GM18520 (cell line): ENCODE measurements at regions not wholly inside any gene's neighbourhood (a gene's known extent, or its start where the extent isn't known, plus 50 kb on each side); places are given as distances from the start of the nearest gene placed in this dataset.

ENCODE experiments used
- ATAC-seq: cut with Tn5 transposase; IDR thresholded peaks from one replicate; pipeline ENCODE4 v1.9.1; 2021; ENCODE audit not compliant: unreplicated experiment

GRCh38 chr5:58074717-58075116 is 385.2 kb downstream of the PLK2 start:
- no peak for ATAC-seq

GRCh38 chr5:58074222-58074621 is 385.7 kb downstream of the PLK2 start:
- no peak for ATAC-seq

- no peak for ATAC-seq
These were observed 386.6 kb downstream of the PLK2 start for GRCh38 chr5:58073243-58073642.

- no peak for ATAC-seq
These were observed 387.5 kb downstream of the PLK2 start for GRCh38 chr5:58072300-58072965.

- no peak for ATAC-seq
These were observed 388.3 kb downstream of the PLK2 start for GRCh38 chr5:58071566-58071965.

- ATAC-seq = no peak
These were observed 390.0 kb downstream of the PLK2 start for GRCh38 chr5:58069846-58070245.

GRCh38 chr5:58069016-58069705 is 390.7 kb downstream of the PLK2 start:
- ATAC-seq = no peak

- ATAC-seq = no peak
These were observed 393.3 kb downstream of the PLK2 start for GRCh38 chr5:58066557-58066956.

GRCh38 chr5:58066076-58066475 is 393.8 kb downstream of the PLK2 start:
- no peak for ATAC-seq

GRCh38 chr5:58064801-58065200 is 395.1 kb downstream of the PLK2 start:
- ATAC-seq = no peak

GRCh38 chr5:58060996-58061395 is 398.9 kb downstream of the PLK2 start:
- ATAC-seq = no peak

- ATAC-seq = no peak
These were observed 402.6 kb downstream of the PLK2 start for GRCh38 chr5:58057324-58057723.

GRCh38 chr5:58056546-58056945 is 403.3 kb downstream of the PLK2 start:
- ATAC-seq = no peak

GRCh38 chr5:58054018-58054417 is 405.9 kb downstream of the PLK2 start:
- ATAC-seq = no peak

- no peak for ATAC-seq
These were observed 410.9 kb downstream of the PLK2 start for GRCh38 chr5:58048954-58049353.

- ATAC-seq = no peak
These were observed 411.5 kb downstream of the PLK2 start for GRCh38 chr5:58048185-58048925.

- no peak for ATAC-seq
These were observed 413.5 kb downstream of the PLK2 start for GRCh38 chr5:58046371-58046770.

- ATAC-seq = no peak
These were observed 415.7 kb downstream of the PLK2 start for GRCh38 chr5:58044166-58044565.

GRCh38 chr5:58043032-58043945 is 416.6 kb downstream of the PLK2 start:
- ATAC-seq = no peak

GRCh38 chr5:58041884-58042283 is 418.0 kb downstream of the PLK2 start:
- ATAC-seq = no peak

- ATAC-seq = no peak
These were observed 419.0 kb downstream of the PLK2 start for GRCh38 chr5:58040846-58041245.
